ENCODE measurements at regions not wholly inside any gene's neighbourhood (a gene's known extent, or its start where the extent isn't known, plus 50 kb on each side); places are given as distances from the start of the nearest gene placed in this dataset.

- dilution Hi-C loops (cut with MboI; ENCODE audit: extremely low pct_ligation_motif_present, low sequenced_read_pairs), result no loop called here
- no peaks in the 10 kb centered on the region for H3K79me2 ChIP-seq (ENCODE audit: control insufficient read depth, insufficient read depth, low read length)
- H3K9me1 ChIP-seq (ENCODE audit: control insufficient read depth, extremely low read depth, insufficient read depth, low read length), result no peaks in the 10 kb centered on the region
- H3K27me3 ChIP-seq (ENCODE audit: control insufficient read depth, extremely low read depth, insufficient read depth, low read length), result no peaks in the 10 kb centered on the region
- no peaks in the 10 kb centered on the region for H3K4me1 ChIP-seq (ENCODE audit: control insufficient read depth, extremely low read depth, insufficient read depth, low read length)
- no peaks in the 10 kb centered on the region for H3K9me3 ChIP-seq (ENCODE audit: control insufficient read depth, low read depth, low read length)
- no peak overlapping the region for H3K4me3 ChIP-seq (ENCODE audit: control insufficient read depth in 2 of 3, extremely low read depth in 1 of 3, insufficient read depth in 2 of 3, low read depth in 1 of 3, low read length in 3 of 3)
- no peak overlapping the region for H2AFZ ChIP-seq (ENCODE audit: control insufficient read depth, low read length)
- DNase-seq (ENCODE audit: low read depth, low spot score) (no peak), FAIRE-seq (no peak)
- H3K4me2 ChIP-seq (ENCODE audit: control insufficient read depth, extremely low read depth, insufficient read depth, low read depth, low read length), result no peak overlapping the region
- no peak overlapping the region for H3K27ac ChIP-seq (ENCODE audit: control insufficient read depth, insufficient read depth, low read length)
- H3K9ac ChIP-seq (ENCODE audit: control insufficient read depth, extremely low read depth, insufficient read depth, low read length), result no peak overlapping the region
- no peaks in the 10 kb centered on the region for H3K36me3 ChIP-seq (ENCODE audit: control insufficient read depth in 2 of 2, extremely low read depth in 1 of 2, insufficient read depth in 2 of 2, low read length in 2 of 2)
- TF ChIP-seq CTCF (optimal IDR thresholded peaks at IDR 0.05 in 1 of 3, IDR thresholded peaks at IDR 0.05 in 1 of 3, conservative IDR thresholded peaks at IDR 0.05 in 1 of 3; ENCODE audit: extremely low read depth in 1 of 3, insufficient read depth in 2 of 3, low read length in 3 of 3), result no peak
- TF ChIP-seq EZH2 (IDR thresholded peaks at IDR 0.05; ENCODE audit: low read length), result no peak
- no peaks in the 10 kb centered on the region for H4K20me1 ChIP-seq (ENCODE audit: control insufficient read depth, extremely low read depth, insufficient read depth, low read length)
Observed at GRCh38 chr3:173217127-173217526, 76.1 kb upstream of the SPATA16 start.

DNA sequence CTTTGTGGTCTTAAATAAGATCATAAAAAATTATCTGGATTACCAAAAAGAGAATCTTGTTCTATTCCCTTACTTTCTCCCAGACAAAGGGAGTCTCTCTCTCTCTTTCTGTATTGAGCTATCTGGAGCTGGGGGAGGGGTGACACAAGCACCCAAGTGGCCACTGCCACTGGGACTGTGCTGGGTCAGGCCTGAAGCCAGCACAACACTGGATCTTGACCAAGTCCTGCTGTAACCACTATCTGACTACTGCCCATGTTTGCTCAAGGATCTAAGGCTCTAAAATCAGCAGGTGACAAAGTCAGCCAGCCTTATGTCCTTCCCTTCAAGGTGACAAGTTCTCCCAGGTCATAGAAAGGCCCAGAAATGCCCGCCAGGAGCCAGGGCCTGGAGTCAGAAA is 75.0 kb upstream of the SPATA16 start:
- FAIRE-seq, result no peak
- no peak for TF ChIP-seq EZH2 (IDR thresholded peaks at IDR 0.05; ENCODE audit: low read length)
- TF ChIP-seq CTCF (optimal IDR thresholded peaks at IDR 0.05 in 1 of 3, IDR thresholded peaks at IDR 0.05 in 1 of 3, conservative IDR thresholded peaks at IDR 0.05 in 1 of 3; ENCODE audit: extremely low read depth in 1 of 3, insufficient read depth in 2 of 3, low read length in 3 of 3), result no peak
- no peak for DNase-seq (ENCODE audit: low read depth, low spot score)
- no peaks in the 10 kb centered on the region for H3K9me1 ChIP-seq (ENCODE audit: control insufficient read depth, extremely low read depth, insufficient read depth, low read length)
- no peaks in the 10 kb centered on the region for H3K79me2 ChIP-seq (ENCODE audit: control insufficient read depth, insufficient read depth, low read length)
- no peaks in the 10 kb centered on the region for H3K4me1 ChIP-seq (ENCODE audit: control insufficient read depth, extremely low read depth, insufficient read depth, low read length)
- H3K4me3 ChIP-seq (ENCODE audit: control insufficient read depth in 2 of 3, extremely low read depth in 1 of 3, insufficient read depth in 2 of 3, low read depth in 1 of 3, low read length in 3 of 3), result no peak overlapping the region
- no peaks in the 10 kb centered on the region for H3K27me3 ChIP-seq (ENCODE audit: control insufficient read depth, extremely low read depth, insufficient read depth, low read length)
- H3K9ac ChIP-seq (ENCODE audit: control insufficient read depth, extremely low read depth, insufficient read depth, low read length), result no peak overlapping the region
- no peak overlapping the region for H3K4me2 ChIP-seq (ENCODE audit: control insufficient read depth, extremely low read depth, insufficient read depth, low read depth, low read length)
- dilution Hi-C loops (cut with MboI; ENCODE audit: extremely low pct_ligation_motif_present, low sequenced_read_pairs), result no loop called here
- H4K20me1 ChIP-seq (ENCODE audit: control insufficient read depth, extremely low read depth, insufficient read depth, low read length), result no peaks in the 10 kb centered on the region
- no peak overlapping the region for H3K27ac ChIP-seq (ENCODE audit: control insufficient read depth, insufficient read depth, low read length)
- H2AFZ ChIP-seq (ENCODE audit: control insufficient read depth, low read length), result no peak overlapping the region
- no peaks in the 10 kb centered on the region for H3K9me3 ChIP-seq (ENCODE audit: control insufficient read depth, low read depth, low read length)
- no peaks in the 10 kb centered on the region for H3K36me3 ChIP-seq (ENCODE audit: control insufficient read depth in 2 of 2, extremely low read depth in 1 of 2, insufficient read depth in 2 of 2, low read length in 2 of 2)
